MM.1S (cell line): ENCODE measurements at regions not wholly inside any gene's neighbourhood (a gene's known extent, or its start where the extent isn't known, plus 50 kb on each side); places are given as distances from the start of the nearest gene placed in this dataset.

ENCODE experiments used
- CTCF ChIP-seq: fragments of 300-600 bp; sonication (generic); IDR thresholded peaks from 2 replicates; pipeline ENCODE4 v1.5.1; 2016; ENCODE audit warnings: antibody characterized with exemption, low read length, mixed read lengths
- EZH2 ChIP-seq: fragments of 300-600 bp; sonication (generic); optimal IDR thresholded peaks from 2 replicates; pipeline ENCODE3; 2017; ENCODE audit warnings: low read depth, mild to moderate bottlenecking, antibody characterized with exemption, low read length, mixed read lengths
- EZH2phosphoT487 ChIP-seq: fragments of 300-600 bp; sonication (generic); IDR thresholded peaks from 2 replicates; pipeline ENCODE4 v1.6.1; 2018; ENCODE audit warnings: antibody characterized with exemption, low read length

- TF ChIP-seq CTCF (no peak), EZH2 (no peak), EZH2phosphoT487 (no peak)
These were observed 288.4 kb upstream of the COX7C start for GRCh38 chr5:86329318-86329717.
